Caco-2 (cell line): ENCODE measurements at regions not wholly inside any gene's neighbourhood (a gene's known extent, or its start where the extent isn't known, plus 50 kb on each side); places are given as distances from the start of the nearest gene placed in this dataset.

Experiments
- BruUV-seq: library from RNA; stranded (reverse); fragments of 400-500 nt; replicated peaks from 2 replicates; lab custom pipeline; 2021; lab: Mats Ljungman, UMichigan
- CTCF ChIA-PET: fragments of 300-600 bp; sonication (Branson Sonifier 250); formaldehyde crosslinking; loops from one replicate; lab custom pipeline; 2022; ENCODE audit warnings: antibody characterized with exemption; lab: Charles Lee
- POLR2A ChIA-PET: fragments of 300-600 bp; sonication (Branson Sonifier 250); formaldehyde crosslinking; loops from one replicate; lab custom pipeline; 2022; ENCODE audit warnings: antibody characterized with exemption; lab: Charles Lee
- DNase-seq, 2 experiments: peaks; one replicate each; pipeline versions ENCODE4 v3.0.0 to v3.0.0-alpha.2; 2020 to 2022
- H3K27me3 ChIP-seq: replicated peaks from 2 replicates; pipeline ENCODE4 v1.6.0; 2011; ENCODE audit warnings: low read length; ENCODE audit not compliant: control insufficient read depth, insufficient read depth
- H3K36me3 ChIP-seq: 2 replicates; pipeline ENCODE4 v1.5.1; 2011; ENCODE audit warnings: low read length; ENCODE audit not compliant: control insufficient read depth, insufficient read depth
- H3K4me1 ChIP-seq: fragments of 250-450 bp; sonication (Bioruptor Pico); 2 replicates; pipeline ENCODE4 v1.5.1; 2020; ENCODE audit warnings: mild to moderate bottlenecking
- H3K4me3 ChIP-seq: 2 replicates; pipeline ENCODE4 v1.5.1; 2011; ENCODE audit warnings: low read depth, mild to moderate bottlenecking, control low read depth, low read length
- H3K9me3 ChIP-seq: fragments of 250-450 bp; sonication (Bioruptor Pico); 2 replicates; pipeline ENCODE4 v1.5.1; 2020; ENCODE audit warnings: mild to moderate bottlenecking, moderate library complexity
- H3K27ac Mint-ChIP-seq: one replicate; pipeline ENCODE4 v1.8.0; 2022; ENCODE audit warnings: mixed read lengths; ENCODE audit not compliant: unreplicated experiment
- H3K27me3 Mint-ChIP-seq: one replicate; pipeline ENCODE4 v1.8.0; 2022; ENCODE audit warnings: mixed read lengths; ENCODE audit not compliant: insufficient read depth, unreplicated experiment
- H3K36me3 Mint-ChIP-seq: one replicate; pipeline ENCODE4 v1.8.0; 2022; ENCODE audit warnings: mild to moderate bottlenecking, mixed read lengths; ENCODE audit not compliant: insufficient read depth, unreplicated experiment
- H3K4me1 Mint-ChIP-seq: one replicate; pipeline ENCODE4 v1.8.0; 2022; ENCODE audit warnings: low read depth, mixed read lengths; ENCODE audit not compliant: unreplicated experiment
- H3K4me3 Mint-ChIP-seq: one replicate; pipeline ENCODE4 v1.8.0; 2022; ENCODE audit warnings: mild to moderate bottlenecking, moderate library complexity, mixed read lengths; ENCODE audit not compliant: unreplicated experiment
- H3K9me3 Mint-ChIP-seq: one replicate; pipeline ENCODE4 v1.8.0; 2022; ENCODE audit warnings: mixed read lengths; ENCODE audit not compliant: unreplicated experiment
- CTCF ChIP-seq, 2 experiments: fragments of 200-600 bp in 1 of 2; IDR thresholded peaks; 1 replicate in 1 of 2; 2 replicates in 1 of 2; pipeline versions ENCODE4 v1.5.1 to v1.8.0; 2011 to 2022; ENCODE audit warnings: antibody characterized with exemption in 1 of 2, control low read depth in 1 of 2, inconsistent platforms in 1 of 2, low read depth in 1 of 2, low read length in 1 of 2, mild to moderate bottlenecking in 1 of 2, moderate library complexity in 1 of 2; ENCODE audit not compliant: insufficient read depth in 1 of 2, severe bottlenecking in 1 of 2, unreplicated experiment in 1 of 2
- intact Hi-C: fragments of 100-400 bp; cut with micrococcal nuclease; formaldehyde crosslinking; loops from one replicate; pipeline ENCODE4 v1.10.0; 2022; ENCODE audit not compliant: unreplicated experiment

- ChIA-PET CTCF (no interaction called here), POLR2A (no interaction called here)
- H3K27me3 Mint-ChIP-seq: no peaks in the 10 kb centered on the region
- no peaks in the 10 kb centered on the region for H3K27me3 ChIP-seq
- no peak overlapping the region for H3K27ac Mint-ChIP-seq
- DNase-seq: no peak
- H3K4me1 Mint-ChIP-seq: no peaks in the 10 kb centered on the region
- no peak overlapping the region for H3K4me3 Mint-ChIP-seq
- H3K36me3 Mint-ChIP-seq: no peaks in the 10 kb centered on the region
- no peaks in the 10 kb centered on the region for H3K9me3 ChIP-seq
- H3K9me3 Mint-ChIP-seq: no peaks in the 10 kb centered on the region
- no peaks in the 10 kb centered on the region for H3K36me3 ChIP-seq
- no peak for TF ChIP-seq CTCF (IDR thresholded peaks at IDR 0.05; ENCODE audit: insufficient read depth in 1 of 2, low read depth in 1 of 2, low read length in 1 of 2, severe bottlenecking in 1 of 2, unreplicated experiment in 1 of 2)
- no peaks in the 10 kb centered on the region for H3K4me1 ChIP-seq
- no TSS peak for BruUV-seq
- no peak overlapping the region for H3K4me3 ChIP-seq
- intact Hi-C loops: no loop called here
These were observed 75.7 kb upstream of the GUCY1A1 start for GRCh38 chr4:155590796-155591585.

GRCh38 chr4:155588437-155588836 is 78.2 kb upstream of the GUCY1A1 start:
- no peaks in the 10 kb centered on the region for H3K9me3 ChIP-seq
- BruUV-seq: no TSS peak
- no peak for TF ChIP-seq CTCF (IDR thresholded peaks at IDR 0.05; ENCODE audit: insufficient read depth in 1 of 2, low read depth in 1 of 2, low read length in 1 of 2, severe bottlenecking in 1 of 2, unreplicated experiment in 1 of 2)
- Mint-ChIP-seq H3K36me3 (no peaks in the 10 kb centered on the region), H3K4me1 (no peaks in the 10 kb centered on the region), H3K27ac (no peak overlapping the region), H3K4me3 (no peak overlapping the region), H3K9me3 (no peaks in the 10 kb centered on the region), H3K27me3 (no peaks in the 10 kb centered on the region)
- no peaks in the 10 kb centered on the region for H3K4me1 ChIP-seq
- H3K27me3 ChIP-seq: no peaks in the 10 kb centered on the region
- H3K4me3 ChIP-seq: no peak overlapping the region
- DNase-seq: no peak
- ChIA-PET CTCF (no interaction called here), POLR2A (no interaction called here)
- intact Hi-C loops: no loop called here
- no peaks in the 10 kb centered on the region for H3K36me3 ChIP-seq

- 0 out of 2 replicates have a peak, but pooled peaks cover 4% of the 10 kb centered on the region for H3K4me1 ChIP-seq
- intact Hi-C loops: no loop called here
- no peaks in the 10 kb centered on the region for H3K36me3 Mint-ChIP-seq
- no peaks in the 10 kb centered on the region for H3K4me1 Mint-ChIP-seq
- no peak for DNase-seq
- no peak overlapping the region for H3K27ac Mint-ChIP-seq
- no peaks in the 10 kb centered on the region for H3K27me3 ChIP-seq
- H3K9me3 Mint-ChIP-seq: no peaks in the 10 kb centered on the region
- no peak for TF ChIP-seq CTCF (IDR thresholded peaks at IDR 0.05; ENCODE audit: insufficient read depth in 1 of 2, low read depth in 1 of 2, low read length in 1 of 2, severe bottlenecking in 1 of 2, unreplicated experiment in 1 of 2)
- H3K27me3 Mint-ChIP-seq: no peaks in the 10 kb centered on the region
- H3K4me3 ChIP-seq: no peak overlapping the region
- BruUV-seq: no TSS peak
- H3K9me3 ChIP-seq: no peaks in the 10 kb centered on the region
- ChIA-PET POLR2A (no interaction called here), CTCF (no interaction called here)
- H3K36me3 ChIP-seq: no peaks in the 10 kb centered on the region
- no peak overlapping the region for H3K4me3 Mint-ChIP-seq
These were observed 78.9 kb upstream of the GUCY1A1 start for GRCh38 chr4:155587766-155588165.
